Ascending aorta (tissue), 2 donors: ENCODE measurements at regions not wholly inside any gene's neighbourhood (a gene's known extent, or its start where the extent isn't known, plus 50 kb on each side); places are given as distances from the start of the nearest gene placed in this dataset.

ENCODE experiments used
- DNase-seq, 2 donors: peaks; one replicate each; pipeline ENCODE4 v3.0.0-alpha.2; 2019; ENCODE audit warnings: low spot score in 2 of 2
- H3K27ac ChIP-seq, 2 donors: fragments of 200-600 bp; sonication (generic); one replicate each; pipeline ENCODE4 v1.5.1; 2016 to 2017; ENCODE audit warnings: mild to moderate bottlenecking in 1 of 2
- H3K27me3 ChIP-seq: fragments of 200-600 bp; sonication (generic); one replicate; pipeline ENCODE4 v1.5.1; 2017
- H3K36me3 ChIP-seq, 2 donors: fragments of 200-600 bp; sonication (generic); one replicate each; pipeline ENCODE4 v1.5.1; 2016
- H3K4me1 ChIP-seq, 2 donors: fragments of 200-600 bp; sonication (generic); one replicate each; pipeline ENCODE4 v1.5.1; 2016 to 2017; ENCODE audit warnings: mild to moderate bottlenecking in 1 of 2
- H3K4me3 ChIP-seq, 2 donors: fragments of 200-600 bp; sonication (generic); one replicate each; pipeline ENCODE4 v1.5.1; 2016 to 2017; ENCODE audit warnings: mild to moderate bottlenecking in 1 of 2
- H3K9me3 ChIP-seq, 2 donors: fragments of 200-600 bp; sonication (generic); one replicate each; pipeline ENCODE4 v1.5.1; 2016
- intact Hi-C: fragments of 100-400 bp; cut with DNase I; formaldehyde crosslinking; loops from one replicate; pipeline ENCODE4 v1.15.1; 2023
- TF ChIP-seq, protein P1 (sequence below), 3 experiments: fragments of 200-600 bp in 2 of 3; fragments of 450-650 bp in 1 of 3; sonication (generic) in 2 of 3; IDR thresholded peaks; one replicate each; pipeline ENCODE4 v1.5.1; 2016 to 2019; ENCODE audit warnings: antibody characterized with exemption in 3 of 3, mild to moderate bottlenecking in 1 of 3, moderate library complexity in 1 of 3

- Histone ChIP-seq H3K27ac (no peak overlapping the region), H3K4me3 (no peak overlapping the region), H3K27me3 (no peaks in the 10 kb centered on the region), H3K4me1 (no peaks in the 10 kb centered on the region), H3K36me3 (no peaks in the 10 kb centered on the region), H3K9me3 (no peaks in the 10 kb centered on the region)
- TF ChIP-seq, protein P1, sequence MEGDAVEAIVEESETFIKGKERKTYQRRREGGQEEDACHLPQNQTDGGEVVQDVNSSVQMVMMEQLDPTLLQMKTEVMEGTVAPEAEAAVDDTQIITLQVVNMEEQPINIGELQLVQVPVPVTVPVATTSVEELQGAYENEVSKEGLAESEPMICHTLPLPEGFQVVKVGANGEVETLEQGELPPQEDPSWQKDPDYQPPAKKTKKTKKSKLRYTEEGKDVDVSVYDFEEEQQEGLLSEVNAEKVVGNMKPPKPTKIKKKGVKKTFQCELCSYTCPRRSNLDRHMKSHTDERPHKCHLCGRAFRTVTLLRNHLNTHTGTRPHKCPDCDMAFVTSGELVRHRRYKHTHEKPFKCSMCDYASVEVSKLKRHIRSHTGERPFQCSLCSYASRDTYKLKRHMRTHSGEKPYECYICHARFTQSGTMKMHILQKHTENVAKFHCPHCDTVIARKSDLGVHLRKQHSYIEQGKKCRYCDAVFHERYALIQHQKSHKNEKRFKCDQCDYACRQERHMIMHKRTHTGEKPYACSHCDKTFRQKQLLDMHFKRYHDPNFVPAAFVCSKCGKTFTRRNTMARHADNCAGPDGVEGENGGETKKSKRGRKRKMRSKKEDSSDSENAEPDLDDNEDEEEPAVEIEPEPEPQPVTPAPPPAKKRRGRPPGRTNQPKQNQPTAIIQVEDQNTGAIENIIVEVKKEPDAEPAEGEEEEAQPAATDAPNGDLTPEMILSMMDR (IDR thresholded peaks at IDR 0.05): no peak
- intact Hi-C loops: no loop called here
- DNase-seq: no peak
These were observed 155.5 kb upstream of the RGS6 start for GRCh38 chr14:71776471-71777360.

DNA sequence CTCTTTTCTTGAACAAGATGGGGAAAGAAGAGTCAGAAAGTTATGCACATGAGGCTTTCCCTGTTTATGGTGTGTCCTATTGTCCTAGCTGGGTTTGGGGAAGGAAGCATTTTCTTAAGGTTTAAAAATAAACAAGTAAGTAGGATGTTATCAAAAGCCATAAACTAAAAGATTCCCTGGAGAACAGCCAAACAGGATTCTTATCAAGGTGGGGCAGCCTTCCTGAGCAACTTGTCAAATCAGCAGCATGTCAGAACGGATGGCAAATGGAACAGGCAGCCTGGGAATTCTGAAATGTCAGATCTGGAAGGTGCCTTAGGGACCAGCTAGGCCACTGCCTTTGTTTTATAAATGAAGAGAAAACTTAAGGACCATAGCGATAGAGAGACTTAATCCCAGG is 152.2 kb upstream of the RGS6 start:
- H3K4me3 ChIP-seq: no peak overlapping the region
- H3K4me1 ChIP-seq: no peaks in the 10 kb centered on the region
- TF ChIP-seq, protein P1 (IDR thresholded peaks at IDR 0.05): no peak
- intact Hi-C loops: no loop called here
- no peak overlapping the region for H3K27ac ChIP-seq
- no peak for DNase-seq
- H3K36me3 ChIP-seq: no peaks in the 10 kb centered on the region
- H3K9me3 ChIP-seq: no peaks in the 10 kb centered on the region
- no peaks in the 10 kb centered on the region for H3K27me3 ChIP-seq

GRCh38 chr14:71780822-71781221 is 151.4 kb upstream of the RGS6 start:
- TF ChIP-seq, protein P1 (IDR thresholded peaks at IDR 0.05): no peak
- Histone ChIP-seq H3K27me3 (no peaks in the 10 kb centered on the region), H3K27ac (no peak overlapping the region), H3K4me3 (no peak overlapping the region), H3K36me3 (no peaks in the 10 kb centered on the region), H3K9me3 (no peaks in the 10 kb centered on the region), H3K4me1 (no peaks in the 10 kb centered on the region)
- intact Hi-C loops: no loop called here
- no peak for DNase-seq

DNA sequence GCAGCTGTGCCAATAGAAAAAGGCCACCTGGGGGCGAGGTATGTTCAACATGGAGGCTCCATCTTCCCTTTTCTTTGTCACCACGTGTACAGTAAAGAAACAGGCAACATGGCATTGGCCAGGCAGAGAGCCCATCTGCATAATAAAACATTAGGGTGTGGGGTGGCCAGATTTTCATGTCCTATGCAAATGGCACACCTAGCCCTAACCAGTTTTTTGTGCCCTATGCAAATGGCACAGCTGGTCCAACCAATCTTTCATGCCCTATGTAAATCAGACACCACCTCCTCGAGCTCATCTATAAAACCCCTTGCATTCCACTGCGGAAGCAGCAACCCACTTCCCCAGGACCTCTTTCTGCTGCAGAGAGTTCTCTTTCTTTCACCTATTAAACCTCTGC is 149.1 kb upstream of the RGS6 start:
- no peak for DNase-seq

DNA sequence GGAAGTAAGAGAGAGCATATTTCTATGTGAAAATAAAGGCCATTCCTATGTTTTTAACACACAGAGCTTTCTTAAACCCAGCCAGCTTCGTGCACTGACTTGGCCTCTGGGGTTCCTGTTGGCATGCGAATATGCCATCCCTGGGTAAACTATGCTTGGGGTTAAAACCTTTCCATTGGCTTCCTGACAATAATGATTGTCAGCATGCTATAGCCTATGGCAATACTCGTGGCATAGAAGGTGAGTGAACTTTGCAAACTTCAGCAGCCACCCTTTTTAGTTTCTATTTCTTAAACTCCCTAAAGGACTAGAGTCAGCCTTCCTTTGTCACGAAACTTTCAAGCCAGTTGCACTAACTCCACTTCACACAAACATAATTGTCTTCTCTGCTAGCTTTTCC is 148.4 kb upstream of the RGS6 start:
- no peak for DNase-seq
- Histone ChIP-seq H3K9me3 (no peaks in the 10 kb centered on the region), H3K36me3 (no peaks in the 10 kb centered on the region), H3K4me3 (no peak overlapping the region), H3K27me3 (no peaks in the 10 kb centered on the region), H3K4me1 (no peaks in the 10 kb centered on the region), H3K27ac (no peak overlapping the region)
- TF ChIP-seq, protein P1 (IDR thresholded peaks at IDR 0.05): no peak
- intact Hi-C loops: no loop called here

More for the DNA sequence above, 149.1 kb upstream of the RGS6 start:
- Histone ChIP-seq H3K4me3 (no peak overlapping the region), H3K4me1 (no peaks in the 10 kb centered on the region), H3K36me3 (no peaks in the 10 kb centered on the region), H3K9me3 (no peaks in the 10 kb centered on the region), H3K27ac (no peak overlapping the region), H3K27me3 (no peaks in the 10 kb centered on the region)
- intact Hi-C loops: no loop called here
- TF ChIP-seq, protein P1 (IDR thresholded peaks at IDR 0.05): no peak
